ENCODE measurements at regions not wholly inside any gene's neighbourhood (a gene's known extent, or its start where the extent isn't known, plus 50 kb on each side); places are given as distances from the start of the nearest gene placed in this dataset.

- TF ChIP-seq CTCF (IDR thresholded peaks at IDR 0.05; ENCODE audit: insufficient read depth, low read length, poor library complexity, severe bottlenecking) (no peak), EZH2phosphoT487 (conservative IDR thresholded peaks at IDR 0.05; ENCODE audit: low read length) (no peak)
Observed at GRCh38 chr13:72246396-72246795, 379.4 kb upstream of the DACH1 start.

Measured in SU-DHL-6 (cell line).